ENCODE measurements at regions not wholly inside any gene's neighbourhood (a gene's known extent, or its start where the extent isn't known, plus 50 kb on each side); places are given as distances from the start of the nearest gene placed in this dataset.

GRCh38 chr14:36056845-36057244 is 119.7 kb downstream of the PTCSC3 start:
- TF ChIP-seq CTCF (IDR thresholded peaks at IDR 0.05) (no peak), ZFX (IDR thresholded peaks at IDR 0.05; ENCODE audit: borderline replicate concordance) (no peak)

GRCh38 chr14:36055681-36056225 is 120.8 kb downstream of the PTCSC3 start:
- no peak overlapping the region for H3K27ac ChIP-seq
- no peak for TF ChIP-seq CTCF (IDR thresholded peaks at IDR 0.05)
- no peak for TF ChIP-seq ZFX (IDR thresholded peaks at IDR 0.05; ENCODE audit: borderline replicate concordance)

More at GRCh38 chr14:36056845-36057244, 119.7 kb downstream of the PTCSC3 start:
- H3K27ac ChIP-seq: no peak overlapping the region

- TF ChIP-seq ZFX (IDR thresholded peaks at IDR 0.05; ENCODE audit: borderline replicate concordance) (no peak), CTCF (IDR thresholded peaks at IDR 0.05) (no peak)
- H3K27ac ChIP-seq: no peak overlapping the region
Observed at GRCh38 chr14:36055052-36055378, 121.5 kb downstream of the PTCSC3 start.

- TF ChIP-seq ZFX (IDR thresholded peaks at IDR 0.05; ENCODE audit: borderline replicate concordance) (no peak), CTCF (IDR thresholded peaks at IDR 0.05) (no peak)
- no peak overlapping the region for H3K27ac ChIP-seq
Observed at GRCh38 chr14:36054353-36055051, 122.0 kb downstream of the PTCSC3 start.

GRCh38 chr14:36052681-36053080 is 123.8 kb downstream of the PTCSC3 start:
- H3K27ac ChIP-seq: no peak overlapping the region
- no peak for TF ChIP-seq CTCF (IDR thresholded peaks at IDR 0.05)
- no peak for TF ChIP-seq ZFX (IDR thresholded peaks at IDR 0.05; ENCODE audit: borderline replicate concordance)

- no peak for TF ChIP-seq ZFX (IDR thresholded peaks at IDR 0.05; ENCODE audit: borderline replicate concordance)
- no peak for TF ChIP-seq CTCF (IDR thresholded peaks at IDR 0.05)
- H3K27ac ChIP-seq: no peak overlapping the region
Observed at GRCh38 chr14:36052063-36052462, 124.5 kb downstream of the PTCSC3 start.

GRCh38 chr14:36048667-36049066 is 127.9 kb downstream of the PTCSC3 start:
- no peak overlapping the region for H3K27ac ChIP-seq
- TF ChIP-seq CTCF (IDR thresholded peaks at IDR 0.05): no peak
- no peak for TF ChIP-seq ZFX (IDR thresholded peaks at IDR 0.05; ENCODE audit: borderline replicate concordance)

All from 22Rv1 (cell line).